Ishikawa (cell line): ENCODE measurements at regions not wholly inside any gene's neighbourhood (a gene's known extent, or its start where the extent isn't known, plus 50 kb on each side); places are given as distances from the start of the nearest gene placed in this dataset.

ENCODE experiments used
- CREB1 ChIP-seq: IDR thresholded peaks from 2 replicates; pipeline ENCODE4 v1.6.1; 2012; ENCODE audit warnings: low read depth
- EGR1 ChIP-seq: IDR thresholded peaks from 2 replicates; pipeline ENCODE4 v1.6.1; 2012
- MAX ChIP-seq: IDR thresholded peaks from 2 replicates; pipeline ENCODE4 v1.6.1; 2012
- RAD21 ChIP-seq: IDR thresholded peaks from 2 replicates; pipeline ENCODE4 v1.6.1; 2012; ENCODE audit warnings: low read depth
- REST ChIP-seq: IDR thresholded peaks from 2 replicates; pipeline ENCODE4 v1.6.1; 2012; ENCODE audit warnings: low read depth, mild to moderate bottlenecking
- TAF1 ChIP-seq: IDR thresholded peaks from 2 replicates; pipeline ENCODE4 v1.6.1; 2012; ENCODE audit warnings: low read depth, mild to moderate bottlenecking
- YY1 ChIP-seq: IDR thresholded peaks from 2 replicates; pipeline ENCODE4 v1.6.1; 2012; ENCODE audit warnings: low read depth

DNA sequence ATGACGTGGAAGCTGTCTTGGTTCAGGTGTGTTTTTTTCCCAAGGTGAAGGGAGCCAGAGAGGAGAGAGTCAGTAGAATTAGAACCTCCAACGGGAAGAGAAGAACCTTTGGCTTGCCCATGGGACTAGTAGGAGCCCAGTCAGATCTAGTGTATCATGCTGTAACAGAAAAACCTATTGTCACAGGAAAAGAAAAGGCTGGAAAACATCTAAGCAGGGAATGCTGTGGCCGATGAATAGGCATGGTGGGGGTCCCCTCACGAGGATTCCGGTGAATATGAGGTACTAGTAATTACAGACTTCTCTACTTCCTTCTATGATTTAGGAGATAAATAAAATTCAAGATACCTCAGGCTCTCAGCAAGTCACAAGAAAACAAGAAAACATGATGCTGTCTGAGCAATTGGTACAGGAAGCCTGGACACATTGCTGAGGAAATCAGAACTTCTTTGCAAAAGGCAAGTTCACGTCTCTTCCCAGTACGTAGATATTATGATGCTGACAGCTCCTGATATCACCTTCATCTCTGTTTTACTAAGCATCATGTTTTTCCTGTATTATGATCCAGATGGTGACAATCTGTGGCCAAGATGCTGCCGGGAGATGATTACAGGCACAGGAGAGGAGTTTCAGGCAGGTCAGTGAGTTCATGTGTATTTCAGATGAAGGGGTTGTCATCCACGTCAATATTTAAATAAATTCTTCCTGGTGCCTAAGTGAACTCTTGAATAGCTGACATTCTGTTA lies 54.3 kb upstream of the NPY start:
- TF ChIP-seq EGR1 (no peak), TAF1 (no peak), YY1 (no peak), RAD21 (no peak), REST (no peak), MAX (no peak), CREB1 (no peak)
